ENCODE measurements at regions not wholly inside any gene's neighbourhood (a gene's known extent, or its start where the extent isn't known, plus 50 kb on each side); places are given as distances from the start of the nearest gene placed in this dataset.

- no peaks in the 10 kb centered on the region for H3K27me3 ChIP-seq
- H3K9me3 ChIP-seq: no peaks in the 10 kb centered on the region
Observed at GRCh38 chr2:172249334-172249733, 146.6 kb upstream of the DLX2 start.

DNA sequence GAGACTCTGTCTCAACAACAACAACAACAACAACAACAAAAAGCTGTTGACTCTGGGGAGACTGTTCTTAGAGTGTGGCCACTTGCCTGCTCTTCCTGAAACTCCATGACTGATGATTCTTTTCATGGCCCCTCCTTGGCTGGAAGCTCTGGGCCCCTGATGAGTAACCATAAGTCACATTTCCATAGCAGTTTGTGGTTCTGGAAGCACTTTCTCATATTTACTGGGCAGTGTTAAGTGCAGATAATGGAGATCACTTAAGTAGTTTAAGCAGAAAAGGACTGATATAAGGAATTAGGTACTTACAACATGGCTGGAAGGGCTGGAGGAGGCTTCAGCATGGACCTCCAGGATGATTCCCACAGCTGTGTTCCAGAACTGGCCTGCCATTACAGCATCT is 147.3 kb upstream of the DLX2 start:
- Histone ChIP-seq H3K27ac (no peak overlapping the region), H3K4me1 (peaks cover 0 to 5% (median 2%) of the 10 kb centered on the region in 4 donors), H3K9me3 (no peaks in the 10 kb centered on the region), H3K4me3 (no peak overlapping the region), H3K27me3 (no peaks in the 10 kb centered on the region), H3K36me3 (no peaks in the 10 kb centered on the region)
- TF ChIP-seq, protein P1, sequence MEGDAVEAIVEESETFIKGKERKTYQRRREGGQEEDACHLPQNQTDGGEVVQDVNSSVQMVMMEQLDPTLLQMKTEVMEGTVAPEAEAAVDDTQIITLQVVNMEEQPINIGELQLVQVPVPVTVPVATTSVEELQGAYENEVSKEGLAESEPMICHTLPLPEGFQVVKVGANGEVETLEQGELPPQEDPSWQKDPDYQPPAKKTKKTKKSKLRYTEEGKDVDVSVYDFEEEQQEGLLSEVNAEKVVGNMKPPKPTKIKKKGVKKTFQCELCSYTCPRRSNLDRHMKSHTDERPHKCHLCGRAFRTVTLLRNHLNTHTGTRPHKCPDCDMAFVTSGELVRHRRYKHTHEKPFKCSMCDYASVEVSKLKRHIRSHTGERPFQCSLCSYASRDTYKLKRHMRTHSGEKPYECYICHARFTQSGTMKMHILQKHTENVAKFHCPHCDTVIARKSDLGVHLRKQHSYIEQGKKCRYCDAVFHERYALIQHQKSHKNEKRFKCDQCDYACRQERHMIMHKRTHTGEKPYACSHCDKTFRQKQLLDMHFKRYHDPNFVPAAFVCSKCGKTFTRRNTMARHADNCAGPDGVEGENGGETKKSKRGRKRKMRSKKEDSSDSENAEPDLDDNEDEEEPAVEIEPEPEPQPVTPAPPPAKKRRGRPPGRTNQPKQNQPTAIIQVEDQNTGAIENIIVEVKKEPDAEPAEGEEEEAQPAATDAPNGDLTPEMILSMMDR (IDR thresholded peaks at IDR 0.05): no peak
- no peak for DNase-seq
- intact Hi-C loops (cut with DNase I; ENCODE audit: low total_unique reads): no loop called here

More at GRCh38 chr2:172249334-172249733, 146.6 kb upstream of the DLX2 start:
- no peak overlapping the region for H3K27ac ChIP-seq
- H3K36me3 ChIP-seq: no peaks in the 10 kb centered on the region
- intact Hi-C loops (cut with DNase I; ENCODE audit: low total_unique reads): no loop called here
- TF ChIP-seq, protein P1 (IDR thresholded peaks at IDR 0.05): no peak
- no peak for DNase-seq
- peaks cover 0 to 5% (median 2%) of the 10 kb centered on the region in 4 donors for H3K4me1 ChIP-seq
- no peak overlapping the region for H3K4me3 ChIP-seq

- no peaks in the 10 kb centered on the region for H3K9me3 ChIP-seq
- intact Hi-C loops (cut with DNase I; ENCODE audit: low total_unique reads): no loop called here
Observed at GRCh38 chr2:172251231-172251630, 148.5 kb upstream of the DLX2 start.

GRCh38 chr2:172252154-172252553 is 149.5 kb upstream of the DLX2 start:
- Histone ChIP-seq H3K9me3 (no peaks in the 10 kb centered on the region), H3K27ac (no peak overlapping the region), H3K4me3 (no peak overlapping the region), H3K27me3 (no peaks in the 10 kb centered on the region), H3K36me3 (no peaks in the 10 kb centered on the region), H3K4me1 (peaks cover 0 to 5% (median 2%) of the 10 kb centered on the region in 4 donors)
- TF ChIP-seq, protein P1 (IDR thresholded peaks at IDR 0.05): no peak
- intact Hi-C loops (cut with DNase I; ENCODE audit: low total_unique reads): no loop called here
- DNase-seq: no peak

More at GRCh38 chr2:172251231-172251630, 148.5 kb upstream of the DLX2 start:
- TF ChIP-seq, protein P1 (IDR thresholded peaks at IDR 0.05): no peak
- Histone ChIP-seq H3K4me1 (peaks cover 0 to 5% (median 2%) of the 10 kb centered on the region in 4 donors), H3K27ac (no peak overlapping the region), H3K4me3 (no peak overlapping the region), H3K36me3 (no peaks in the 10 kb centered on the region), H3K27me3 (no peaks in the 10 kb centered on the region)
- no peak for DNase-seq

GRCh38 chr2:172253190-172254052 is 150.7 kb upstream of the DLX2 start:
- DNase-seq: peak; percentile 69 to 72
- H3K27me3 ChIP-seq: no peaks in the 10 kb centered on the region
- TF ChIP-seq, protein P1 (IDR thresholded peaks at IDR 0.05): no peak
- H3K27ac ChIP-seq: no peak overlapping the region
- H3K9me3 ChIP-seq: no peaks in the 10 kb centered on the region
- no peaks in the 10 kb centered on the region for H3K36me3 ChIP-seq
- H3K4me1 ChIP-seq: peaks cover 0 to 5% (median 2%) of the 10 kb centered on the region in 4 donors
- intact Hi-C loops (cut with DNase I; ENCODE audit: low total_unique reads): no loop called here
- no peak overlapping the region for H3K4me3 ChIP-seq

Measured in tibial artery (tissue), 4 donors.